ENCODE measurements at regions not wholly inside any gene's neighbourhood (a gene's known extent, or its start where the extent isn't known, plus 50 kb on each side); places are given as distances from the start of the nearest gene placed in this dataset.

DNA sequence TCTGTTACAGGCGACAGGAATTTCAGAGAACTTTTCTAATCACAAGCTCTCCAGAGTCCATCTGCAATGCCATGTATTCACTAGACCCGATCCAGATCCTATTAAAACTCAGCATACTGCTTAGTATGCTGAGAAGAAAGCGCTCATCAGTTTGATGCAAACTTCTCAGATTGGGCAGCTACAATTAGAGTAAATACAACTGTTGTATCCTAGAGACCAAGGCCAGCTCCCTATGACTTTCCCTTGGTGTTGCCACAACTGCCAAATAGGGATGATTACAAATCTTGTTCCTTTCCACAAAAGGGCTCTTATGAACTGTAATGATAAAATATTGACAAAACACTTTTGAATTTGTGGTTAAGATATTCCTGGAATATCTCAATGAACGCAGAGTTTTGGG is 191.2 kb downstream of the SPRY2 start:
- TF ChIP-seq HNF4A (conservative IDR thresholded peaks at IDR 0.05) = no peak
- TF ChIP-seq, protein P1, sequence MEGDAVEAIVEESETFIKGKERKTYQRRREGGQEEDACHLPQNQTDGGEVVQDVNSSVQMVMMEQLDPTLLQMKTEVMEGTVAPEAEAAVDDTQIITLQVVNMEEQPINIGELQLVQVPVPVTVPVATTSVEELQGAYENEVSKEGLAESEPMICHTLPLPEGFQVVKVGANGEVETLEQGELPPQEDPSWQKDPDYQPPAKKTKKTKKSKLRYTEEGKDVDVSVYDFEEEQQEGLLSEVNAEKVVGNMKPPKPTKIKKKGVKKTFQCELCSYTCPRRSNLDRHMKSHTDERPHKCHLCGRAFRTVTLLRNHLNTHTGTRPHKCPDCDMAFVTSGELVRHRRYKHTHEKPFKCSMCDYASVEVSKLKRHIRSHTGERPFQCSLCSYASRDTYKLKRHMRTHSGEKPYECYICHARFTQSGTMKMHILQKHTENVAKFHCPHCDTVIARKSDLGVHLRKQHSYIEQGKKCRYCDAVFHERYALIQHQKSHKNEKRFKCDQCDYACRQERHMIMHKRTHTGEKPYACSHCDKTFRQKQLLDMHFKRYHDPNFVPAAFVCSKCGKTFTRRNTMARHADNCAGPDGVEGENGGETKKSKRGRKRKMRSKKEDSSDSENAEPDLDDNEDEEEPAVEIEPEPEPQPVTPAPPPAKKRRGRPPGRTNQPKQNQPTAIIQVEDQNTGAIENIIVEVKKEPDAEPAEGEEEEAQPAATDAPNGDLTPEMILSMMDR (IDR thresholded peaks at IDR 0.05; ENCODE audit: low read depth, low read length, missing input control) = no peak
- TF ChIP-seq JUND (IDR thresholded peaks at IDR 0.05) = no peak
- no peak for TF ChIP-seq RXRA (IDR thresholded peaks at IDR 0.05)
- TF ChIP-seq RAD21 (IDR thresholded peaks at IDR 0.05) = no peak
- TF ChIP-seq, protein P2, sequence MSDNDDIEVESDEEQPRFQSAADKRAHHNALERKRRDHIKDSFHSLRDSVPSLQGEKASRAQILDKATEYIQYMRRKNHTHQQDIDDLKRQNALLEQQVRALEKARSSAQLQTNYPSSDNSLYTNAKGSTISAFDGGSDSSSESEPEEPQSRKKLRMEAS (IDR thresholded peaks at IDR 0.05) = no peak
- TF ChIP-seq GABPA (IDR thresholded peaks at IDR 0.05 in 1 of 2, conservative IDR thresholded peaks at IDR 0.05 in 1 of 2) = no peak
- TF ChIP-seq, protein P3, sequence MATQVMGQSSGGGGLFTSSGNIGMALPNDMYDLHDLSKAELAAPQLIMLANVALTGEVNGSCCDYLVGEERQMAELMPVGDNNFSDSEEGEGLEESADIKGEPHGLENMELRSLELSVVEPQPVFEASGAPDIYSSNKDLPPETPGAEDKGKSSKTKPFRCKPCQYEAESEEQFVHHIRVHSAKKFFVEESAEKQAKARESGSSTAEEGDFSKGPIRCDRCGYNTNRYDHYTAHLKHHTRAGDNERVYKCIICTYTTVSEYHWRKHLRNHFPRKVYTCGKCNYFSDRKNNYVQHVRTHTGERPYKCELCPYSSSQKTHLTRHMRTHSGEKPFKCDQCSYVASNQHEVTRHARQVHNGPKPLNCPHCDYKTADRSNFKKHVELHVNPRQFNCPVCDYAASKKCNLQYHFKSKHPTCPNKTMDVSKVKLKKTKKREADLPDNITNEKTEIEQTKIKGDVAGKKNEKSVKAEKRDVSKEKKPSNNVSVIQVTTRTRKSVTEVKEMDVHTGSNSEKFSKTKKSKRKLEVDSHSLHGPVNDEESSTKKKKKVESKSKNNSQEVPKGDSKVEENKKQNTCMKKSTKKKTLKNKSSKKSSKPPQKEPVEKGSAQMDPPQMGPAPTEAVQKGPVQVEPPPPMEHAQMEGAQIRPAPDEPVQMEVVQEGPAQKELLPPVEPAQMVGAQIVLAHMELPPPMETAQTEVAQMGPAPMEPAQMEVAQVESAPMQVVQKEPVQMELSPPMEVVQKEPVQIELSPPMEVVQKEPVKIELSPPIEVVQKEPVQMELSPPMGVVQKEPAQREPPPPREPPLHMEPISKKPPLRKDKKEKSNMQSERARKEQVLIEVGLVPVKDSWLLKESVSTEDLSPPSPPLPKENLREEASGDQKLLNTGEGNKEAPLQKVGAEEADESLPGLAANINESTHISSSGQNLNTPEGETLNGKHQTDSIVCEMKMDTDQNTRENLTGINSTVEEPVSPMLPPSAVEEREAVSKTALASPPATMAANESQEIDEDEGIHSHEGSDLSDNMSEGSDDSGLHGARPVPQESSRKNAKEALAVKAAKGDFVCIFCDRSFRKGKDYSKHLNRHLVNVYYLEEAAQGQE (IDR thresholded peaks at IDR 0.05) = no peak
- TF ChIP-seq, protein P4, sequence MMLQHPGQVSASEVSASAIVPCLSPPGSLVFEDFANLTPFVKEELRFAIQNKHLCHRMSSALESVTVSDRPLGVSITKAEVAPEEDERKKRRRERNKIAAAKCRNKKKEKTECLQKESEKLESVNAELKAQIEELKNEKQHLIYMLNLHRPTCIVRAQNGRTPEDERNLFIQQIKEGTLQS (IDR thresholded peaks at IDR 0.05) = no peak
- TF ChIP-seq NR2F2 (IDR thresholded peaks at IDR 0.05) = no peak
- TF ChIP-seq HNF4G (IDR thresholded peaks at IDR 0.05) = no peak
- TF ChIP-seq FOXA2 (IDR thresholded peaks at IDR 0.05) = no peak
- no peak for TF ChIP-seq EGR1 (IDR thresholded peaks at IDR 0.05; ENCODE audit: low read depth in 2 of 2)
- TF ChIP-seq YY1 (IDR thresholded peaks at IDR 0.05) = no peak

Measured in liver (tissue), 3 donors.